Hippocampal formation (tissue), 2 donors: ENCODE measurements at regions not wholly inside any gene's neighbourhood (a gene's known extent, or its start where the extent isn't known, plus 50 kb on each side); places are given as distances from the start of the nearest gene placed in this dataset.

Experiments
- DNase-seq, 2 donors: peaks; one replicate each; lab custom pipeline; 2025; lab: John Stamatoyannopoulos, UW

- no peak for DNase-seq
These were observed 984.3 kb downstream of the REEP3 start for GRCh38 chr10:64505501-64505900.

GRCh38 chr10:64506963-64507362, 985.8 kb downstream of the REEP3 start:
- no peak for DNase-seq

DNA sequence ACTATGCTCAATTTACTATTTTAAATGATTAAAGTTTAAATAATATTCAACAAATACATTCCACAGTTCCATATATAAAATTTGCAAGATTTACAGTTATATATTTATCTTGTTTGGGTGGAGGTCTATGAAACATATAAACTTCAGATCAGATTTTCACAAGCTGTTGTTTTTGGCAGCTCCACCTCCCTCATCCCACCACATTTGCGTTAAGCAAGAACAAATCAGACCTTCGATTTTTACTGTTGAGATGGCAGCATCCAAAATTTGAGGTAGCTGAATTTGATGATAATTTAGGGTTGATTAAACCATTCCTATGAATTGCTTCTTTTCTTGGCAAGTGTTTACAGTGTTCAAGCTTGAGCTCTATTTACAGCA, 986.4 kb downstream of the REEP3 start:
- DNase-seq, result no peak

DNA sequence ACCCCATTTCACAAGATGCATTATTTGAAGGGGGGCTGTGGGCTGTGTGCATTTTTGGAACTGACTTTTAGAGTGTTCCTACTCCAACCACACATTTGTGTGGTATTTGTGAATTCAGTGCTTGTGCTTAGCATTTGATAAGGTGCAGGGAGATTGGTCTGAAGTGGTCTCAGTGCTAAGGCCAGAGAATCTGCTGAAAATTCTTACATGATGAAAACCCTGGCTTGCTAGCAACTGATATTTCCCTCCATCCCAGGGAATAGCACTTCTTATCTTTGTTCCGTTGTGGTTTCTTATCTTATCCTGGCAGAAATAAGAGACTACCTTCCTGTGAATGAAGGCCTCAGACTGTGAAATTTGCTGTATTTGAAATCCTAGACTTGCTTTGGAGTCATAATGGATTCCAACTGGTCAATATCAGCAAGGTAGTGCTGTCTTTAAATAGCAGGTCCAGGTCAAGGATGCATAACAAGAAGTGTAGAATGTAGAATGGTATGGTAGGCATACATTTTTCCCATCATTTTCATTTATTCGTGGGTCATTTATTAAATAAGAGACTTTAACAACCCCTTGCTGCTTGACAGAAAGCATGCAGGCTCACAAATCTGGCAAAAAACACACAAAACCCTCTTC, 986.9 kb downstream of the REEP3 start:
- DNase-seq, result no peak

GRCh38 chr10:64515970-64516699, 994.9 kb downstream of the REEP3 start:
- no peak for DNase-seq

DNA sequence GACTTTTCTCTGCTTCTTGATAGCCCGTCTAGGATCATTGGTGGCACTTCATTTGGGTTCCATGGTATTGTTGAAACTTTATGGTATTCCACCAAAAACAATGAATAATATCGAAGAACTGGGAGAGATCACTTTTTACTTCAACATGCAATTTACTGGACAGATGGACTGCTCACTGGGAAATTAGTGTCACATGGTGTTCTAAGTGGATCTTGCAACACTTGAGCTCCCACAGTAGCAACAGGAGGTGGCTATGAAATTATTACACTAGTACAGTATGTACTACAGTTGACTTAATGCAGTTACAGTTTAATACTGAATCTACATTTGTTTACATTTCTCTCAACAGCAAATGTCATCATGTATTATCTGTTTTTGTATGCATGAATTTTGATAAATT, 997.3 kb downstream of the REEP3 start:
- DNase-seq, result no peak

DNA sequence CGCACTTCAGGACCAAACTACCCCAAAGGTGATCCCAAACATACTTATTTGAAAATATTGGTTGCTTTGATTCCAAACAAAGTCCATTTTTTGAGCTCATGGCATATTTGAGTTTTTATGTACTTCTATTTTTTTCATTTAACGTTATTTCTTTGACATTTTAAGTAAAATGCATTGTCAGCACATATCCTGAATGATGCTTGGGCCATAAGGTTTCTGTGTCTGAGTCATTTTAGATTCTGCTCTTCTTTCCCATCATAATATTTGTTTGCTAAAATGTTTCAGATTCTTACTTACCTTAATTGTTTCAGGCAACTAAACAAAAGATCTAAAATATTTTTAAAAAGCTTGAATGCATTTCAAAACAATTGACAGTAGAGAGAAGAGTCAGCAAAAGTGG, 998.2 kb downstream of the REEP3 start:
- no peak for DNase-seq

GRCh38 chr10:64519831-64520230, 998.6 kb downstream of the REEP3 start:
- DNase-seq, result no peak

DNA sequence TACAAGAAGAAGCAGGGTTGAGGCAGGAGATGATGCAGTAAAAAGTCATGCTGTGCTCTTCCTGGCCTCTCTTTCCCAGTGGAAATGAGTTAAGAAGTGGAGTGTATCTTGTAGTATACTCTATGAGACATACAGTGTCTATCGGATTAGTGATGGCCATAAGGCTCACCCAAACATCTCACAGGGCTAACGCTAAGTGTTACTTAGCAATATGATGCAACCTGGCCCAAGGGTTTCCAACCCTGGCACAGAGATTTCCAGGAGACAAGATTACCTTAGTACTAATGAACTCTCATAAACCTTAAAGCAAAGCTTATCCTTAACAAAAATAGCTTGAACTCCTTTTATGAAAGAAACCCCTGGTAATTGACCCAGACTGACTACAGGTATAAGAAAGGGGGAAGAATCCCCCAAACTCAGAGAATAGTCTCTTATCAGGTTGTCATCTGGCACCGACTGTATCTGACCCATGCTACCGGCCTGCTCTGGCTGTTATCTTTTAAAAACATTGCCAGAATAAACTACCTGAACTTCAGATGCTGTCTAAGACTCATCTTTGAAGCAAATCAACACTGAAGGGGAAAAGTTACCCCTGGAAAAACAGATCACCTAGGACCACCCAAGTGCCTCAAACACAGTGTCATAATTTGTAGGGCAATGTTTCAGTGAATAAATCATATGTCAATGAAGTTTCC, 1002.0 kb downstream of the REEP3 start:
- no peak for DNase-seq

- no peak for DNase-seq
These were observed 1007.2 kb downstream of the REEP3 start for GRCh38 chr10:64528294-64529002.

GRCh38 chr10:64529003-64529350, 1007.8 kb downstream of the REEP3 start:
- no peak for DNase-seq

GRCh38 chr10:64534616-64535015, 1013.4 kb downstream of the REEP3 start:
- DNase-seq, result no peak

- DNase-seq, result peak in 1 of 2 donors; percentile 67
These were observed 1014.1 kb downstream of the REEP3 start for GRCh38 chr10:64535131-64535867.

- DNase-seq, result peak in 1 of 2 donors; percentile 26
These were observed 1015.9 kb downstream of the REEP3 start for GRCh38 chr10:64537112-64537511.

DNA sequence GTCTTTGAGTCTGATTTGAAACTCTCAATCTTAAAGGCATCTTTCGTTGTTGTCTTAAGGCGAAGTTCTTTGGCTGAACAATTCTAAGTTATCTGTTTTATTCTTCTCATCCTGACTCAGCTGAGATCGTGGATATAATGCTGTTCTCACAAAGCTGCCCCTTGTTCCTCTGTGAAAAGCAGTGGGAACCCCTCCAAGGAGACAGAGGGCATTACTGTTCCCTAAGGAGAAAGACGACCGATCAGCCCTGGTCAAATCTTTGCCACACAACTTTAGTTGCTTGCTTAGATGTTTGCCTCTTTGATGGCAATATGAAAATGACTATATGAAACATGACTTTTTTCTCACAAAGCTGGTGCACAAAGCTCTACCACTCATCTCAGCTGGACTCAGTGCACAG, 1016.7 kb downstream of the REEP3 start:
- DNase-seq, result peak; percentile 35 to 41

GRCh38 chr10:64546073-64546472, 1024.9 kb downstream of the REEP3 start:
- no peak for DNase-seq

DNA sequence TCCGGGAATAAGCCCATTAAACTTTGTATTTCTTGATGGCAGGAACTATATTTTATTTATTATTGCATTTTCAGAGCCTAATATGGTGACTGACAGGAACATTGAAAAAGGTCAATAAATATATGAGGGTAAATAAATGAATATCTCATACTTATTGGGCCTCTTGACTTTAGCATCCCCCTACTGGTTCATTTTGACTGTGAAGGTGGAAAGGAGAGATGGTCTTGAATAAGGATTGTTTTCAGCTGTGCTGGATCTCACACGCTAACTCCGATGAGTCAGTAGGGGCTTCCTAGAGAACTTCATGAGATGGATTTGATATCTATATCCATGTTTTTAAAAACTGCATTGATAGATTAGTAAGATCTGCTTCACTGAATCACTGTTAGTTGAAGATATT, 1026.0 kb downstream of the REEP3 start:
- DNase-seq, result no peak

DNA sequence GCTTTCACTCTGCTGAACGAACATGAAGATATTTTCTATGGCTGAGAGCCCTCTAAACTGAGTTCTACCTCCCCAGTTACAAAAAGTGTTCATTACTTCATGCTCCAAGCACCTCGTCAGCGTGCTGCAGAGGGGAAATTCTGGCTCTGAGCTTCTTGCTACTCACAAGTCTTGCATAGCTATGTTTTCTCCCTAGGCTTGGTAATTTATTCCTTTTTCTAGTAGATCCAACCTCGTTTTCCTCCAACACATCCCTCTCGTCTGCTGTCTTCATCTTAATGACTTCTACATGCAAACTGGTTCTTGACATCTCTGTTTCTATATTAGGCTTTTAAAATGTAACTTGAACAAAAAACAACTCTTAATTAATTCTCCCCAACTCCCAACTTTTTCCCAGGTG, 1034.5 kb downstream of the REEP3 start:
- DNase-seq, result no peak

GRCh38 chr10:64558094-64558835, 1037.1 kb downstream of the REEP3 start:
- peak; percentile 53 to 77 for DNase-seq

DNA sequence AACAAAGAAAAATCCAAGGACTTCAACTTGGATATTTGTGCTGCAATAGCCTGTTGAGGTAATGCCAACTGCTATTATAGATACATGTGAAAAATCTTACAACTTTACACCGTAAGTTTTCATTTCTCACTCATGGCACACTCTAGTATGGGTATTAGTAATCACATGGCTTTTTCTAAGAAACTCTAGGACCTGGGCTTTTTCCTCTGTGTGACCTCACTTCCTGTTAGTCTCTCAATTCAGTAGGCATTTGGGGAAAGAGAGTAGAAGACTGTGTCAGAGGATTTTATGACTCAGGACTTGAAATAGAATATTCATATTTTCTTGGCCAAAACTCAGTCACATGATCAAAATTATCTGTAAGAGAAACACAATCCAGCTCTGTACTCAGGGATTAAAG, 1049.9 kb downstream of the REEP3 start:
- DNase-seq, result no peak

- no peak for DNase-seq
These were observed 1052.6 kb downstream of the REEP3 start for GRCh38 chr10:64573623-64574325.
